PC-3 (cell line): ENCODE measurements at regions not wholly inside any gene's neighbourhood (a gene's known extent, or its start where the extent isn't known, plus 50 kb on each side); places are given as distances from the start of the nearest gene placed in this dataset.

ENCODE experiments used
- ATAC-seq: fragments of 200-7000 bp; cut with Tn5 transposase; 2 replicates; pipeline ENCODE4 v1.9.1; 2020; ENCODE audit warnings: mild to moderate bottlenecking, moderate library complexity
- BruUV-seq: library from RNA; stranded (reverse); fragments of 400-500 nt; replicated peaks from 2 replicates; lab custom pipeline; 2021; lab: Mats Ljungman, UMichigan
- CTCF ChIA-PET: fragments of 300-600 bp; sonication (Branson Sonifier 250); formaldehyde crosslinking; loops from one replicate; lab custom pipeline; 2022; ENCODE audit warnings: antibody characterized with exemption; lab: Charles Lee
- POLR2A ChIA-PET: fragments of 300-600 bp; sonication (Branson Sonifier 250); formaldehyde crosslinking; loops from one replicate; lab custom pipeline; 2022; ENCODE audit warnings: antibody characterized with exemption; ENCODE audit not compliant: unreplicated experiment; lab: Charles Lee
- DNase-seq: peaks from one replicate; pipeline ENCODE4 v3.0.0-alpha.2; 2015
- H2AFZ ChIP-seq: fragments of 300-600 bp; sonication (generic); 2 replicates; pipeline ENCODE4 v1.6.0; 2016; ENCODE audit warnings: antibody characterized with exemption, low read length
- H3F3A ChIP-seq: fragments of 300-600 bp; sonication (generic); one replicate; pipeline ENCODE4 v1.6.0; 2017; ENCODE audit warnings: antibody characterized with exemption, low read length, control low read depth, mild to moderate bottlenecking; ENCODE audit not compliant: unreplicated experiment
- H3K27ac ChIP-seq: fragments of 300-600 bp; sonication (generic); 2 replicates; pipeline ENCODE4 v1.5.1; 2016; ENCODE audit warnings: mild to moderate bottlenecking, low read length
- H3K27me3 ChIP-seq: fragments of 300-600 bp; sonication (generic); 2 replicates; pipeline ENCODE4 v1.6.1; 2016; ENCODE audit warnings: low read length, mixed read lengths
- H3K36me3 ChIP-seq: fragments of 300-600 bp; sonication (generic); 2 replicates; pipeline ENCODE4 v1.6.1; 2016; ENCODE audit warnings: low read depth, mixed run types, low read length, mixed read lengths
- H3K4me1 ChIP-seq: fragments of 300-600 bp; sonication (generic); 2 replicates; pipeline ENCODE4 v1.5.1; 2016; ENCODE audit warnings: low read length; ENCODE audit not compliant: insufficient read depth
- H3K4me2 ChIP-seq: fragments of 300-600 bp; sonication (generic); 2 replicates; pipeline ENCODE4 v1.6.0; 2016; ENCODE audit warnings: low read length
- H3K4me3 ChIP-seq: fragments of 300-600 bp; sonication (generic); 2 replicates; pipeline ENCODE4 v1.5.1; 2016; ENCODE audit warnings: mild to moderate bottlenecking, low read length, mixed read lengths
- H3K79me2 ChIP-seq: fragments of 300-600 bp; sonication (generic); 2 replicates; pipeline ENCODE4 v1.6.1; 2017; ENCODE audit warnings: low read length, mixed read lengths
- H3K9ac ChIP-seq: fragments of 300-600 bp; sonication (generic); 2 replicates; pipeline ENCODE4 v1.6.0; 2016; ENCODE audit warnings: mild to moderate bottlenecking, low read length
- H3K9me2 ChIP-seq: fragments of 300-600 bp; sonication (generic); replicated peaks from 2 replicates; pipeline ENCODE4 v1.6.1; 2016; ENCODE audit warnings: mixed run types, low read length, mixed read lengths
- H3K9me3 ChIP-seq: fragments of 300-600 bp; sonication (generic); 2 replicates; pipeline ENCODE4 v1.6.1; 2016; ENCODE audit warnings: low read length, mixed read lengths
- H4K20me1 ChIP-seq: fragments of 300-600 bp; sonication (generic); 2 replicates; pipeline ENCODE4 v1.6.1; 2016; ENCODE audit warnings: low read length, mixed read lengths
- EZH2 ChIP-seq: fragments of 300-600 bp; sonication (generic); IDR thresholded peaks from one replicate; pipeline ENCODE4 v1.6.1; 2017; ENCODE audit warnings: antibody characterized with exemption, mild to moderate bottlenecking, low read length; ENCODE audit not compliant: unreplicated experiment
- EZH2phosphoT487 ChIP-seq: fragments of 300-600 bp; sonication (generic); IDR thresholded peaks from 2 replicates; pipeline ENCODE4 v1.6.1; 2018; ENCODE audit warnings: mild to moderate bottlenecking, antibody characterized with exemption, low read length, borderline replicate concordance
- intact Hi-C: fragments of 100-400 bp; cut with micrococcal nuclease; formaldehyde crosslinking; loops from 2 replicates; pipeline ENCODE4 v1.9.0; 2023
- TF ChIP-seq, protein P1 (sequence below): fragments of 300-600 bp; sonication (generic); conservative IDR thresholded peaks from 2 replicates; pipeline ENCODE4 v1.5.1; 2017; ENCODE audit warnings: antibody characterized with exemption, low read depth, mild to moderate bottlenecking, low read length

DNA sequence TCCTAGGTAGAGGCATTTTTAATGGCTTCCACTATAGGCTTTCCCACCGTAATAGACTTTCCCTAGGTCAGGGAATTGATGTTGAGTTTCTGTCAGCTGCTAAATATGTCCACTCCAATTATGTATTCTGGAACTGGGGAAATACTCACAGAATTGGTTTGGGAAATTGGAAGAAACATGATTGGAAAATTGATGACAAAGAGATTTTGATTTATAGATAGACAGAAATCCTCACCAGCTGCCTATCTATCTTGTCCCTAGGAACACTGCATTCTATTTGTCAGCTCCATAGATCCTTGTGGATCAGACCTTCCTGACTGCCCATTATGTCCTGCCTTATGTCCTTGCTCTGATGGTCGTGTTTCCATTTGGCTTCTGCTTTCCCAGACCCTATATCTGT is 75.6 kb upstream of the TNIK start:
- no peak overlapping the region for H2AFZ ChIP-seq
- intact Hi-C loops: no loop called here
- H3K36me3 ChIP-seq: no peaks in the 10 kb centered on the region
- no peaks in the 10 kb centered on the region for H3K4me1 ChIP-seq
- no peak overlapping the region for H3K4me2 ChIP-seq
- CTCF ChIA-PET: interaction anchor here (0.6 kb wide), 1 partner anchor 138 kb away, joined by 5 read pairs; no protein-coding TSS in a partner anchor
- H3K9ac ChIP-seq: no peak overlapping the region
- H3K4me3 ChIP-seq: no peak overlapping the region
- H3K27me3 ChIP-seq: no peaks in the 10 kb centered on the region
- no peaks in the 10 kb centered on the region for H3F3A ChIP-seq
- TF ChIP-seq, protein P1, sequence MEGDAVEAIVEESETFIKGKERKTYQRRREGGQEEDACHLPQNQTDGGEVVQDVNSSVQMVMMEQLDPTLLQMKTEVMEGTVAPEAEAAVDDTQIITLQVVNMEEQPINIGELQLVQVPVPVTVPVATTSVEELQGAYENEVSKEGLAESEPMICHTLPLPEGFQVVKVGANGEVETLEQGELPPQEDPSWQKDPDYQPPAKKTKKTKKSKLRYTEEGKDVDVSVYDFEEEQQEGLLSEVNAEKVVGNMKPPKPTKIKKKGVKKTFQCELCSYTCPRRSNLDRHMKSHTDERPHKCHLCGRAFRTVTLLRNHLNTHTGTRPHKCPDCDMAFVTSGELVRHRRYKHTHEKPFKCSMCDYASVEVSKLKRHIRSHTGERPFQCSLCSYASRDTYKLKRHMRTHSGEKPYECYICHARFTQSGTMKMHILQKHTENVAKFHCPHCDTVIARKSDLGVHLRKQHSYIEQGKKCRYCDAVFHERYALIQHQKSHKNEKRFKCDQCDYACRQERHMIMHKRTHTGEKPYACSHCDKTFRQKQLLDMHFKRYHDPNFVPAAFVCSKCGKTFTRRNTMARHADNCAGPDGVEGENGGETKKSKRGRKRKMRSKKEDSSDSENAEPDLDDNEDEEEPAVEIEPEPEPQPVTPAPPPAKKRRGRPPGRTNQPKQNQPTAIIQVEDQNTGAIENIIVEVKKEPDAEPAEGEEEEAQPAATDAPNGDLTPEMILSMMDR: no peak
- TF ChIP-seq EZH2phosphoT487 (no peak), EZH2 (no peak)
- POLR2A ChIA-PET: interaction anchor here (0.6 kb wide), 2 partner anchors 478 to 1332 kb away, joined by 3 to 6 read pairs; no protein-coding TSS in a partner anchor
- H4K20me1 ChIP-seq: no peaks in the 10 kb centered on the region
- H3K9me3 ChIP-seq: no peaks in the 10 kb centered on the region
- DNase-seq: no peak
- no peak for ATAC-seq
- no TSS peak for BruUV-seq
- H3K9me2 ChIP-seq: no peaks in the 10 kb centered on the region
- no peaks in the 10 kb centered on the region for H3K79me2 ChIP-seq
- no peak overlapping the region for H3K27ac ChIP-seq

DNA sequence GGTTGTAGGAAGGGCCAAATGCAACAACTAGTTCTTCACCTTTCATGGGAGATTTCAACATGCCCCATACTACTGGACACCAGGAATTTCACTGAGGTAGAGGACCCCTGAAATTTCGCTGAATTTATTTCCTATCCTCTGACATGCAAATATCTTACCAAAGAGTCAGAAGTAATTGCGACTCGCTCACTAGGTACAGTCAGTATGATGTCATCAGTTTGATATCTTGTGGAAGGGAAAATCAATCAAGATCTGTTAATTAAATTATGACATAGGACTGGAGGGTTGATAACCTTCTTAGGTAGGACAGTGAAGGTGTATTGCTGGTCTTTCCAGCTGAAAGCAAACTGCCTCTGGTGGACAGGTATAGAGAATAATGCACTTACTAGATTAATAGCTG is 74.9 kb upstream of the TNIK start:
- Histone ChIP-seq H3K4me1 (no peaks in the 10 kb centered on the region), H3K36me3 (no peaks in the 10 kb centered on the region), H3K9me3 (no peaks in the 10 kb centered on the region), H2AFZ (no peak overlapping the region), H3K27ac (no peak overlapping the region), H3F3A (no peaks in the 10 kb centered on the region), H3K27me3 (no peaks in the 10 kb centered on the region), H3K9me2 (no peaks in the 10 kb centered on the region), H3K79me2 (no peaks in the 10 kb centered on the region), H3K4me2 (no peak overlapping the region), H4K20me1 (no peaks in the 10 kb centered on the region), H3K9ac (no peak overlapping the region), H3K4me3 (no peak overlapping the region)
- no peak for ATAC-seq
- TF ChIP-seq, protein P1: no peak
- no peak for TF ChIP-seq EZH2
- TF ChIP-seq EZH2phosphoT487: no peak
- intact Hi-C loops: no loop called here
- DNase-seq: no peak
- ChIA-PET POLR2A (no interaction called here), CTCF (no interaction called here)
- no TSS peak for BruUV-seq

DNA sequence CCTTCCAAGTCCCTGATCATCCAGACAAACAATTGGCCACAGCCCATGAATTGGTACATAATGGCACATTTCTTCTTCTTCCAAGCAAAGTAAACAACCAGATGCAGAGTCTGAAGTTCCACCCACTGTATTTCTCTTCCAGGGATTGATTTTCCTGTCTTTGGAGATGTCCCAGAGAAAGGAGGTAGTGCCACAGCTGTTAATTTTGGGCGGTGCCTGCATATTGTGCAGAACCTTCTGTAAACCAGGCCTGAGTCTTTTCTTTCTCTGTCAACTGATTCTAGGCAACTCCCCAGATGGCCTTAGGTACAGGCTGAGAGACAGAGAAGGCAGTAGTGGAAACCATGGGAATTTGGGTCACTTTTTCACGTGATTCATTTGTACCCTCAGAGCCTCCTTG is 73.5 kb upstream of the TNIK start:
- no peaks in the 10 kb centered on the region for H3F3A ChIP-seq
- ATAC-seq (no peak), DNase-seq (no peak)
- TF ChIP-seq, protein P1: no peak
- no peak for TF ChIP-seq EZH2
- TF ChIP-seq EZH2phosphoT487: no peak
- H3K4me3 ChIP-seq: no peak overlapping the region
- H3K4me1 ChIP-seq: no peaks in the 10 kb centered on the region
- no peak overlapping the region for H3K9ac ChIP-seq
- no peaks in the 10 kb centered on the region for H3K9me3 ChIP-seq
- no peak overlapping the region for H3K27ac ChIP-seq
- POLR2A ChIA-PET: no interaction called here
- H4K20me1 ChIP-seq: no peaks in the 10 kb centered on the region
- intact Hi-C loops: no loop called here
- no peaks in the 10 kb centered on the region for H3K36me3 ChIP-seq
- no peaks in the 10 kb centered on the region for H3K79me2 ChIP-seq
- no peaks in the 10 kb centered on the region for H3K27me3 ChIP-seq
- CTCF ChIA-PET: no interaction called here
- H3K9me2 ChIP-seq: no peaks in the 10 kb centered on the region
- H2AFZ ChIP-seq: no peak overlapping the region
- no TSS peak for BruUV-seq
- H3K4me2 ChIP-seq: no peak overlapping the region
